H1 (cell line): ENCODE measurements at regions not wholly inside any gene's neighbourhood (a gene's known extent, or its start where the extent isn't known, plus 50 kb on each side); places are given as distances from the start of the nearest gene placed in this dataset.

Experiments used
- RAD21 ChIP-seq, 2 experiments: IDR thresholded peaks in 1 of 2; conservative IDR thresholded peaks in 1 of 2; 2 replicates each; pipeline ENCODE4 v1.6.1; 2011; ENCODE audit warnings: low read depth in 2 of 2, low read length in 2 of 2, improper control_type of control experiment in 1 of 2, inconsistent platforms in 1 of 2, mild to moderate bottlenecking in 1 of 2, moderate library complexity in 1 of 2

- no peak for TF ChIP-seq RAD21 (IDR thresholded peaks at IDR 0.05 in 1 of 2, conservative IDR thresholded peaks at IDR 0.05 in 1 of 2; ENCODE audit: low read depth in 2 of 2, low read length in 2 of 2)
Observed at GRCh38 chrX:148271263-148271662, 229.2 kb upstream of the AFF2 start (continued).
